ENCODE measurements at regions not wholly inside any gene's neighbourhood (a gene's known extent, or its start where the extent isn't known, plus 50 kb on each side); places are given as distances from the start of the nearest gene placed in this dataset.
A peak's percentile ranks its signal among the peaks of the same experiment; 100 is the strongest.

GRCh38 chr22:34055525-34056200 lies 135.4 kb upstream of the LARGE1 start:
- no peak for DNase-seq

DNA sequence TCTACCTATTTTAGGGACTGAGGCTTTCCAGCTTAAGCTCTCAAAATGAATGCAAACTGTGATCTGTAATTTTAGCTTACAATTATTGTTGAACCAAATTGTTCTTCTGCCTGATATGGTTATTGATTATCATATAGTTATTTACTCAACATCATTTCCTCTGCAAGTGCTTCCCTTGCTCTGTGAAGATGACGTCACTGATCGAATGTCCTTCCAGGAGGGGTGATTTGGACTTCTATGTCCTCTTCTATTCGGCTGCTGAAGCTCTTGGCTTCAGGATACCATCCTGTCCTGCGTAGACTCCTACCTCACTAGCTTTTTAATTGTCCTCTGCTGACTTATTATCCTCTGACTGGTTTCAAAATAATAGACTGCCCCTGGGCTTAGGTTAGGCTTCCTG lies 137.4 kb upstream of the LARGE1 start:
- no peak for DNase-seq

DNA sequence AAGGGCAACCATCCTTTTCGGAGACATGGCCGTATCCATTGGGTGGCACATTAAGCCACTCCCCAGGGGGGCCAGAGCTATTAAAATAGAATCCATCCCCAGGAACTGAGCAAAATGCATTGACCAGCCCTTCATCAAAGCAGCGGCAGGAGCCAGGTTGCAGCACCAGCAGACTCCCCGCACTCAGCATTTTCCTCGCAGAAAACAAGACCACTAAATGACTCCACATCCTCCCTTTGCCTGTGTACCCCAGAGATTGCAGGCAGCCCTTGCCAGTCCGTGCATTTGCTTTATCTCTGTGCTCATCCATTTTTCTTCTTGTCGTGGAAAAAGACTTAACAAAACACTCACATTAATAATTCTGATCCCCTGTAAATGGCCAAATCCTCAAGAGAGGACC lies 144.4 kb upstream of the LARGE1 start:
- no peak for DNase-seq

DNA sequence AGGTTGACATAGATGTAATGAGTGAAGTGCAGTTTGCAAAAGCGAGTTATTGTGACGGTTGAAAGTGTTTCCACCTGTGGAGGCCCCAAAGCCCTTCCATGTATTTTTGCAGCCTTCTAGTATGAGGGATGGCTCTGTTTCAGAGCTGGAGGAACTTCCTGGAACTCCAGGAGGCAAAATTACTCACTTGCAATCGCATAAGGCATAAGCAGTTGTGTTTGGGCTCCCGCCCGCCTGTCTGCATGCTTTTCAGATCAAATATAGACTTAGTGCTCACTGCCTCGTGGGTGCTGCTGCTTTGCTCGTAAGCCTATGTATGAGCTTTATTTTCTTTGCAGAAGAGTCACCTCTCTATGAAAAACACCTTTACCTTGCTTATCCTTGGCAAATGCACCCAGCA lies 146.8 kb upstream of the LARGE1 start:
- no peak for DNase-seq

- no peak for DNase-seq
Observed at GRCh38 chr22:34068001-34068400, 147.7 kb upstream of the LARGE1 start.

DNA sequence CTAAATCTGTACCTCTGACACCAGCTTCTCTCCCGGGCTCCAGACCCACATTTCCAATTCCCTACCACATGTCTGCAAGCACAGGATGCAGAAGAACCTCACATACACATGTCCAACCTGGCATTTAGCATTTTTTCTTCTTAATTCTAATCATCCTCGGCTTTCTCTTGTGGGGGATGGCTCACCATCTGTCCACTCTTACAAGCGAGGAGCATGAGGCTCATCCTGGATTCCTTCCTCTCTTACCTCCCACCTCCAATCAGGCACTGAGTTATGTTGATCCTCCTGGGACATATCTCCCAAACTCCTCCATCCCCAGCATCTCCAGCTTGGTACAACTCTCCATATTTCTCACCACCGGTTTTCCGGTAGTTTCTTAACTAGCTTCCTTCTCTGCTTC lies 149.8 kb upstream of the LARGE1 start:
- DNase-seq: no peak

DNA sequence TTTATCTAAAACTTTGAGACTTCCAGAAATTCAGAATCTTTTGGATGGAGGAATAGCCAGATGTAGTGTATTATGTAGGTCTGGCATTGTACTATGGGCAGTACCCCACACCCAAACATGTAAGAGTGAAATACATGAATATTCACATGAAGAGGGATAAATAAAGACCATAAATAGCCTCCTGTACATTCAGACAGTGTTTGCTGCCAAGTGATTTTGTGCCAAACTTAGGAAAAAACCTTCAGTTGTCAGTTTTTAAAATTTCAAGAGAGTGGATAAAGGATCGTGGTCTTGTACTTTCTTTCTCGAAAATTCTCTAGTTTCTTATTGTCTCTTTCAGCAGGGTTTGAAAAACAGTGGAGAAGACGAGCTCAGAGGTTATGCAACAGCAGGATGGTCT lies 150.3 kb upstream of the LARGE1 start:
- no peak for DNase-seq

DNA sequence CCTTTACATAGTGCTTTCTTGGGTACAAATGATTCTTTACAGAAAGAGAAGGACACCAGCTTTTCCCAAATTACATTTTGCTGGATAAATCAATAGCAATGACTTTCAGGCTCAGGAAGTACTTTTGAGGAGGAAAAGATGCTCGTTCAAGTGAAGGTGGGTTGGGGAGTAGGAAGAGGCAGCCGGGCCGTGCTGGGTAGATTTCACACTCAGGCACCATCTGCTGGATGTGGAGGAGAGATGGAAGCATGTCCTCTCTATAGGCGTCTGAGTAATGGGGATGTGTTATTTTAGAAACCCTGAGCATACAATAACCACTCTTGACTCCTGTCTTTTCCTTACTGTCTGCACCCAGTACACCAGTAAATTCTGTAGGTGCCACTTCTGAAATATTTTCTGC lies 152.3 kb upstream of the LARGE1 start:
- no peak for DNase-seq

- no peak for DNase-seq
Observed at GRCh38 chr22:34080433-34080832, 160.2 kb upstream of the LARGE1 start.

DNA sequence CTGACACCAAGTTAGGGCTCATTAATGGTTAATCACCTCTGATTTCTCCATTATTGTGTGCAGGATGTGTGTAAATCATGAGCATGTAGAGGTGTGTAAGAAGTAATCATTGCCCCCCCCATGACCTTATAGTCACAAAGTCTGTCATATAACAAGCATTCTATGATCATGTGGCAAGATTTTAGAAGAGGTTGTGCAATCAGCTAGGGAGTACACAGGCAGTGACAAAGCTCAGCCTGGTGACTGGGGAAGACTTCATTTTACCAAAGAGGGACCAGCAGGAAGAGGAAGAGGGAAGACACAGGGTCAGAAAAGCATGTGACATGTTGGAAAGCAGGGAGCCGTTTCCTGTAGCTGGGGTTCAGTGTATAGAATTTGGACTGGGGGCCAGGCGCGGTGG lies 176.5 kb upstream of the LARGE1 start:
- no peak for DNase-seq

DNA sequence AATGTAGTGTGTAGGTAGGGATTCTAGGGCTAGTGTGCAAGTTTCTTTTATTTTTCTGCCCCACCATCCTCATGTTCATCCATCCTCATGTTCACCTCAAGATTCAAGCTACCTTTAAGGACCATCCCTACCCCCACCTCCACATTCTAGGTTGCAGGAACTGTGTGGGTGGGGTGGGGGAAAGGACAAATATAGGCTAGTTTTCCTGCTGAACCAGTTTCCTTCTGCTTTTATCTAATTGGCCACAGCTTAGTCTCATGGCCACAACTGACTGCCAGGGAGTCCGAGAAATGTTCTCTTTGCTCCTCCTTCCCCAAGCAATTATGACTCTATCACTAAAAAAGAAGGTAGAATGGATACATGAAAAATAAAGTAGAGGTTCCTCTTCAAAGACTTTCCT lies 179.0 kb upstream of the LARGE1 start:
- DNase-seq: no peak

DNA sequence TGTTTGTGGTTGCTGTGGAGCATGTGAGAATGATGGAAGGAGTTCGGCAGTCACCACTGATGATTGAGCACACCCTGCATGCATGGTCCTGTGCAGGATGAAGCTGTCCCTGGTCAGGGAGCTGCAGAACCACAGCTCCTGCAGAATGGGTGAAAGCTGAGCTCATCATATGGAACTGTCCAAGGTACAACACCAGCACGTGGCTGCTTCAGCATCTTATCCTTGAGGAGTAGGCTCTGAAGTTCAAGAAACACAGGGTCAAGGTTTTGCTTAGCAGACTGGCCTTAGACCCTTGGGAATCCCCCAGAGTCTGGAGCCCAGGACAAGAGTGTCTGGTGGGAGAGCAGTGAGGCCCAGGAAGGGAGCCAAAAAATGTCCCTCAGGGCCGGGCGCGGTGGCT lies 182.4 kb upstream of the LARGE1 start:
- peak; percentile 35 for DNase-seq

DNA sequence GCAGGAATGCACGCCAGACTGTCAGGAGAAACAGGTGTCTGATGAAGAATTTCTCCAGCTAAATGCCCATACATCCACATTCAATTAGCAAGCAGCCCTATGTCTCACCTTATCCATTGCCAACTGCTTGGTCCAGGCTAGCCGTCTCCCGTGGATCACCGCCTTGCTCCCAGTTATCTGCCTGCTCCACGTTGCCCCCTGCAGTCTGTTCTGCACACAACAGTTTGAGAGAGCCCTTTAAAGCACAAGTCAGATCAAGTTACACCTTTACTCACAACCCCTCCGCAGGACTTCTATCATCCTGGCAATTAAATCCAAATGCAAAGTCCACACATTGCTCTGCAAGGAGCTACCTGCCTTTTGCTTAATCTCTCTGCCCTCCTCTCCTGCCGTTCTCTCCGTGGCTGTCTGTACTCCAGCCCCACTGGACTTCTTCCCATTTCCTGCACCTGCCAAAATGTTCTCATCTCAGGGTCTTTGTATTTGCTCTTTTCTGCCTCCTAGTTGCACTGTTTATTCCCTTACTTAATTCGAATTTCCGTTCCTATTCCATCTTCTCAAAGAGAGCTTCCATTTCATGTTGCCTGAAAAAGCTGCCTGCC lies 185.3 kb upstream of the LARGE1 start:
- peak; percentile 67 for DNase-seq

DNA sequence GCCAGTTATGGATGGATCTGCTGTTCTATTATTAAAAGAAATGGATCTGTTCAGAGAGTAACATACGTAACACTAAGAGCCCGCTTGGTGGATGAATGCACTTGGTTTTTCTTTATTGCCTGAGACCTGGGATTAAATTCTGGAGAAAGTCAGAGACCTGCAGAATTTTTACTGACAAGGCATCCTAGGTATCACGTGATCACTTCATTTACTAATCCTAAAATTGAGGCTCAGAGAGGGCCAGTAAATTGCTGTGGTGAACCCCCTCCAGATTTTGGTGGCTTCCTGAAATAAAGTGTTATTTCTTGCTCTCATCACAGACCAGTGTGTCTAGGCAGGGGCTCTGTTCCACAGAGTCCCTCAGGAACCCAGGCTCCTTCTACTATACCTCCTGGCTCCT lies 187.9 kb upstream of the LARGE1 start:
- no peak for DNase-seq

GRCh38 chr22:34111210-34111824 lies 191.0 kb upstream of the LARGE1 start:
- peak; percentile 23 for DNase-seq

- no peak for DNase-seq
Observed at GRCh38 chr22:34113381-34113780, 193.1 kb upstream of the LARGE1 start.

GRCh38 chr22:34114406-34114805 lies 194.1 kb upstream of the LARGE1 start:
- DNase-seq: no peak

GRCh38 chr22:34115722-34116121 lies 195.4 kb upstream of the LARGE1 start:
- DNase-seq: no peak

- DNase-seq: no peak
Observed at GRCh38 chr22:34116126-34116525, 195.8 kb upstream of the LARGE1 start.

DNA sequence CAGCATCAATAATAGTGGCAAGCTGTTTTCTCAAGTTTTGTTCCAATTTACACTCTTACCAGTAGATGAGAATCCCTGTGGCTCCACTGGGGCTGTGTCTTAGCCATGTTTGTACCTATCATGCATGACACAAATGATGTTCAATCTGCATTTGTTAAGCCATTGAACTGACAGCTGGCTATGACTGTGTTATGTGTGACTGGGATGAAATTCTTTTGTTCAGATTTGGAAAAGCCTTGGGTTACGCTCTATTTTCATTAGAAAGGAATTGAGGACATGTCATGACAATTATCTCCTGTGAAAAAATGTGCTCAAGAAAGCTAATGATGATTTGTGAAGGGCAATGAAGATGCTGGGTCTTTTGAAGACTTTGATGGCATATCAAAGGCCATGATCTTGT lies 201.8 kb upstream of the LARGE1 start:
- no peak for DNase-seq

GRCh38 chr22:34129691-34130486 lies 209.6 kb upstream of the LARGE1 start:
- no peak for DNase-seq

GRCh38 chr22:34135749-34136148 lies 215.5 kb upstream of the LARGE1 start:
- DNase-seq: no peak

GRCh38 chr22:34150023-34150422 lies 229.7 kb upstream of the LARGE1 start:
- DNase-seq: no peak
